PC-9 (cell line): ENCODE measurements at regions not wholly inside any gene's neighbourhood (a gene's known extent, or its start where the extent isn't known, plus 50 kb on each side); places are given as distances from the start of the nearest gene placed in this dataset.

Source experiments
- BruUV-seq: library from RNA; stranded (reverse); fragments of 400-500 nt; replicated peaks from 2 replicates; lab custom pipeline; 2021; lab: Mats Ljungman, UMichigan
- CTCF ChIA-PET: fragments of 300-600 bp; sonication (Branson Sonifier 250); formaldehyde crosslinking; loops from one replicate; lab custom pipeline; 2022; ENCODE audit warnings: antibody characterized with exemption; lab: Charles Lee
- POLR2A ChIA-PET: fragments of 300-600 bp; sonication (Branson Sonifier 250); formaldehyde crosslinking; loops from one replicate; lab custom pipeline; 2022; ENCODE audit warnings: antibody characterized with exemption; ENCODE audit not compliant: unreplicated experiment; lab: Charles Lee
- DNase-seq, 2 experiments: peaks; one replicate each; pipeline versions ENCODE4 v3.0.0 to v3.0.0-alpha.2; 2015 to 2022; ENCODE audit warnings: mixed read lengths in 1 of 2
- H2AFZ ChIP-seq: fragments of 200-600 bp; sonication (generic); 2 replicates; pipeline ENCODE4 v1.8.1; 2017; ENCODE audit warnings: antibody characterized with exemption
- H3F3A ChIP-seq: fragments of 200-600 bp; sonication (generic); 2 replicates; pipeline ENCODE4 v1.8.1; 2017; ENCODE audit warnings: antibody characterized with exemption, mild to moderate bottlenecking, low read depth; ENCODE audit not compliant: insufficient read depth
- H3K27ac ChIP-seq: fragments of 200-600 bp; sonication (generic); 2 replicates; pipeline ENCODE4 v1.6.1; 2016; ENCODE audit warnings: mixed run types
- H3K27me3 ChIP-seq: fragments of 200-600 bp; sonication (generic); 2 replicates; pipeline ENCODE4 v1.6.1; 2016; ENCODE audit warnings: low read depth, mixed run types; ENCODE audit not compliant: insufficient read depth
- H3K36me3 ChIP-seq: fragments of 200-600 bp; sonication (generic); 2 replicates; pipeline ENCODE4 v1.6.1; 2016; ENCODE audit warnings: low read depth, mixed run types
- H3K4me1 ChIP-seq: fragments of 200-600 bp; sonication (generic); replicated peaks from 2 replicates; pipeline ENCODE4 v1.6.1; 2016; ENCODE audit warnings: mixed run types; ENCODE audit not compliant: insufficient read depth
- H3K4me2 ChIP-seq: fragments of 200-600 bp; sonication (generic); 2 replicates; pipeline ENCODE4 v1.6.1; 2017; ENCODE audit warnings: mixed run types
- H3K4me3 ChIP-seq: fragments of 200-600 bp; sonication (generic); 2 replicates; pipeline ENCODE4 v1.6.1; 2016; ENCODE audit warnings: mixed run types
- H3K79me2 ChIP-seq: fragments of 200-600 bp; sonication (generic); 2 replicates; pipeline ENCODE4 v1.6.1; 2017; ENCODE audit warnings: low read depth, mixed run types
- H3K9me2 ChIP-seq: fragments of 200-600 bp; sonication (generic); 2 replicates; pipeline ENCODE4 v1.8.1; 2017; ENCODE audit warnings: mild to moderate bottlenecking; ENCODE audit not compliant: insufficient read depth
- H3K9me3 ChIP-seq: fragments of 200-600 bp; sonication (generic); 2 replicates; pipeline ENCODE4 v1.8.1; 2016; ENCODE audit warnings: low read depth; ENCODE audit not compliant: insufficient read depth
- H4K20me1 ChIP-seq: fragments of 200-600 bp; sonication (generic); 2 replicates; pipeline ENCODE4 v1.8.1; 2017; ENCODE audit not compliant: insufficient read depth
- CTCF ChIP-seq: fragments of 200-600 bp; sonication (generic); conservative IDR thresholded peaks from 2 replicates; pipeline ENCODE4 v1.6.1; 2017; ENCODE audit warnings: mixed run types, antibody characterized with exemption, mild to moderate bottlenecking, moderate library complexity
- EZH2 ChIP-seq: fragments of 200-600 bp; sonication (generic); IDR thresholded peaks from 2 replicates; pipeline ENCODE4 v1.8.0; 2017; ENCODE audit warnings: antibody characterized with exemption, low read depth
- intact Hi-C: fragments of 100-400 bp; cut with micrococcal nuclease; formaldehyde crosslinking; loops from one replicate; pipeline ENCODE4 v1.10.0; 2022; ENCODE audit not compliant: unreplicated experiment

DNA sequence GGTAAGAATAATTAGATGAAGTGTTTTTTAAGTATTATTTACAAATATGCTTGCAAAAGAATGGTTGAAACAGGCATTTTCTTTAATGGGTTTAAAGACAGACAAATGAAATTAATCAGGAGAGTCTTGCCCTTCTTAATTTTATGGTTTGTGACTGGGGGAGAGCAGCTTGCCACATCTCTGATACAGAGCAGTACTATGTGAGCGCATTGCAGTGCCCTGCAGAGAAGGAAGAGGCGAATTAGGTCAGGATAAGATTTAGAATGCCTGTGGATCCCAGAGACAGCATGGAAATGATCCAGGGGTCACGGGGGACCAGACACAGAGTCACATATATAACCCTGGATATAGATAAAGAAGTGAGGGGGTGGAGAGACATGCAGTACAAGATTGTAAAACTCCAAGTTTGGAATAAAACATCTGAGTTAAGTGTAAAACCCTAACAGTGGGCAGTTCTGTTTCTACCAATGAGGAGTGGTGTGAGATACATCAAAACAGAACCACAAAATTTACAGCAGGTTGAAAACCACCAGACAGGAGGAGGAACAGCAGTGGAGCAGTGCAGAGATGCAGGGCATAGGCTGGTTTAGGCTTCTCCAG, 125.5 kb downstream of the FAM204A start:
- no peaks in the 10 kb centered on the region for H3K9me3 ChIP-seq
- H3K9me2 ChIP-seq = no peaks in the 10 kb centered on the region
- H3K4me3 ChIP-seq = no peak overlapping the region
- DNase-seq = no peak
- no TSS peak for BruUV-seq
- H3K27me3 ChIP-seq = 0 out of 2 replicates have a peak, but pooled peaks cover under 1% of the 10 kb centered on the region
- H3K4me1 ChIP-seq = no peaks in the 10 kb centered on the region
- TF ChIP-seq CTCF (no peak), EZH2 (no peak)
- H3K27ac ChIP-seq = no peak overlapping the region
- H3K4me2 ChIP-seq = no peak overlapping the region
- H3K79me2 ChIP-seq = no peaks in the 10 kb centered on the region
- H3F3A ChIP-seq = no peaks in the 10 kb centered on the region
- ChIA-PET CTCF (no interaction called here), POLR2A (no interaction called here)
- H3K36me3 ChIP-seq = no peaks in the 10 kb centered on the region
- intact Hi-C loops = no loop called here
- no peak overlapping the region for H2AFZ ChIP-seq
- H4K20me1 ChIP-seq = no peaks in the 10 kb centered on the region

DNA sequence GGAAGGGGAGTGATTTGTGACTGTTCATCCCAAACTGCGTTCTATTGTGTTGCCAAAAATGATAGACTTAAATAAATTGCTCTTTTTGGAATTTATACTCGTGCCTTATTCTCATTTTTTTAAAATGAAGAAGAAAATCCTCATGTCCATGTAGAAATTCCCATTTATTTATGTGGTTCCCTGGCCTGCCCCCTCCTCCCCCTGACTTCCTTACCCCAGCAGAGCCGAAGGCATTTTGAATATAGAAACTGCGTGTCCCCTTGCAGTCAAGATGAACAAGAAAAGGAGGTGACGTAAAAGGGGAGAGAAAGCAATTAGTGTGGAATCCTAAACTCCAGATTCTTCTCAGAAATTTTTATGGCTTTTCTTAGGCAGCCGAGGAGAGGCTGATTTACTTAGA, 126.1 kb downstream of the FAM204A start:
- Histone ChIP-seq H3K27ac (no peak overlapping the region), H3K4me3 (no peak overlapping the region), H2AFZ (no peak overlapping the region), H3K79me2 (no peaks in the 10 kb centered on the region), H3K9me3 (no peaks in the 10 kb centered on the region), H3F3A (no peaks in the 10 kb centered on the region), H3K36me3 (no peaks in the 10 kb centered on the region), H3K9me2 (no peaks in the 10 kb centered on the region), H3K4me1 (no peaks in the 10 kb centered on the region), H3K4me2 (no peak overlapping the region), H4K20me1 (no peaks in the 10 kb centered on the region), H3K27me3 (no peaks in the 10 kb centered on the region)
- ChIA-PET CTCF (no interaction called here), POLR2A (no interaction called here)
- BruUV-seq = no TSS peak
- no peak for TF ChIP-seq CTCF
- TF ChIP-seq EZH2 = no peak
- no peak for DNase-seq
- intact Hi-C loops = no loop called here

- H3K27ac ChIP-seq = no peak overlapping the region
- H3F3A ChIP-seq = no peaks in the 10 kb centered on the region
- H3K4me3 ChIP-seq = no peak overlapping the region
- intact Hi-C loops = no loop called here
- no peaks in the 10 kb centered on the region for H3K9me3 ChIP-seq
- H3K27me3 ChIP-seq = no peaks in the 10 kb centered on the region
- H4K20me1 ChIP-seq = no peaks in the 10 kb centered on the region
- H3K4me1 ChIP-seq = no peaks in the 10 kb centered on the region
- no peaks in the 10 kb centered on the region for H3K79me2 ChIP-seq
- CTCF ChIA-PET = no interaction called here
- H3K9me2 ChIP-seq = no peaks in the 10 kb centered on the region
- H2AFZ ChIP-seq = no peak overlapping the region
- POLR2A ChIA-PET = no interaction called here
- no peak overlapping the region for H3K4me2 ChIP-seq
- BruUV-seq = no TSS peak
- no peak for DNase-seq
- TF ChIP-seq CTCF = no peak
- TF ChIP-seq EZH2 = no peak
- H3K36me3 ChIP-seq = no peaks in the 10 kb centered on the region
Measured at GRCh38 chr10:118214776-118215175, 127.3 kb downstream of the FAM204A start.
